GM18868 (cell line): ENCODE measurements at regions not wholly inside any gene's neighbourhood (a gene's known extent, or its start where the extent isn't known, plus 50 kb on each side); places are given as distances from the start of the nearest gene placed in this dataset.

Experiments
- ATAC-seq: cut with Tn5 transposase; IDR thresholded peaks from one replicate; pipeline ENCODE4 v1.9.1; 2021; ENCODE audit warnings: mild to moderate bottlenecking, moderate library complexity; ENCODE audit not compliant: unreplicated experiment

- ATAC-seq = no peak
These were observed 175.3 kb upstream of the B3GAT1 start for GRCh38 chr11:134587345-134587744.

DNA sequence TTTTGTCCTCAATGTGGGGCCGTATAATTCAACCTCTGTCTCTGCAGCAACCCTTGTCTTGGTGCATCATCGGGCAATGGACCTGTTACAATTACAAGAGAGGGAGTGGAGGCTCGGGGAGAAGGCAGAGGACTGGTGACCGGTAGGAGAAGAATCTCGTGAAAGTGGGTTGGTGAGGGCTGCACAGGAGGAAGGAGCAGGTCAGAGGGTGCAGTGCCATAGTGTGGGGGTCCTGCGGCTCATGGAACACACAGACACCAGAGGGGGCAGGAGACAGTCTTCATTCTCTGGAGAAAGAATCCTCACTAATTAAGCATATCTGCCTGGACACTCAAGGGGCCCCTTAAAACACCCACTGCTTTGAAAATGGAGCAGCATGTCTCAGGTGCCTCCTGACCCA, 174.7 kb upstream of the B3GAT1 start:
- ATAC-seq = no peak

DNA sequence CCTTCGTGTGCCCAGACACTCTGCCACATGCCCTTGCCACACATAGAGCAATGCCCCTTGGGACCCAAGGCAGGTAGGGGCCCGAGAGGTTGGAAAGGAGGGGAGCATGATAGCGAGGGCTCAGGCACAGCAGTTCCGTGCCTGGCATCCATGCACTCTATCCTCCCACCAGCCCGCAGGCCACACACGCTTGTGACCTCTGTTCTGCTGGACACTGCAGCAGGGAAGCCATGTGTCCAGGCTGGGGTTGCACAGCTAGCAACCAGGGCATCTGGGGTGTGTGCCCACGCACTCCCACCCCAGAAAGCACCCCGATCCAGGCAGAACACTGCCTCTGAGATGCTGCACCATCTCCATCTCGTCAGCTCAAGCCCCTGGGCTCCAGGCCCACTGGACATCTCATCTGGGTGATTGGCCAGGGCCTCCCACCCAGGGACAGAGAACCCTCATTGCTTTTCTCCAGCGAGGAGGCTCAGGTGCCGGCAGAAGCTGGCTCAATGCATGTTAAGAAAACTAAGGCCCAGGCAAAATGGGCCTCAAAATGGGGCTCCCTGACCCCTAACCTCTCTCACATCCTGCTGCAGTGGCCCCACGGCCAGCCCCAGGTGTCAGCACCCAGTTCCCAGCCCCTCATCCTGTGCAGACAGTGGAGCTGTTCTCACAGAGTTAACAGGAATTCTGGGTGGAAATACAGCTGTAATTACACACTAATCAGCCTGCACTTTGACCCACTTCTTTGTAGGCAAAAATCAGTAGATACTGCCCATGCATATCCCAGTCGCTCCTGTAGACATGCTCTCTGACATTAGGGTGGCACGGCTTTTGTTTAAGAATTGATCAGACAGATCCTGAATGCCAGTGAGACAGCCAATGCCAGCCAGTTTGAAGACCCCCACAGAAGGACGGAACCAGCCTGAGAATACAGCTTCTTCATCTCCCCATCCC, 173.9 kb upstream of the B3GAT1 start:
- no peak for ATAC-seq

GRCh38 chr11:134584706-134585445, 172.8 kb upstream of the B3GAT1 start:
- ATAC-seq = no peak

GRCh38 chr11:134584001-134584561, 172.0 kb upstream of the B3GAT1 start:
- no peak for ATAC-seq

DNA sequence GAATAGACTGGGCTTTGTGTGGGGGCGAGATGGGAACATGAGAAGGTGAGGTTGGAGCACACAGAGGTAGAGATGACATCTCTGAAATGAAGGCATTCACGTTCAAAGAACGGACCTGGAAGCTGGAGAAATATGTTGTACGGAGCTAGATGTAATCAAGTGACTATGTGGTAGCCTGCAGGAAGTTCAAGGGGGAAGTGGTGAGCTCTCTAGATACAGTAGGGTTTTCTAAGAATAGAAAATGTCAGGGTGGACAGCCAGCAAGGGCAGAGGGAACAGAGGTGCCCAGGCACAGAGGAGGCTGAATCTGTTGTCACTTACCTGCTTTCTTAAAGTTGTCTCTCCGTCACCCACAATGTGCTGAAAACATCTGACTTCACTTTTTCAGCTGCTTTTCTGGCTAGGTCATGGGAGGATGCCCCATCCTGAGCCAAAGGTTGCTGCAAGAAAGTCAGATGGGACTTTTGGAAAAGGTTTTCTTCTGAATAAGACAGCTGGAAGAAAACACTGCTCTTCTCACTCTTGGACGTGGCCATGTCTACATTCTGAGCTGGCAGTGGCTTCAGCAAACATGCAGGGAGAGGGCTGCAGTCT, 171.5 kb upstream of the B3GAT1 start:
- ATAC-seq = no peak

DNA sequence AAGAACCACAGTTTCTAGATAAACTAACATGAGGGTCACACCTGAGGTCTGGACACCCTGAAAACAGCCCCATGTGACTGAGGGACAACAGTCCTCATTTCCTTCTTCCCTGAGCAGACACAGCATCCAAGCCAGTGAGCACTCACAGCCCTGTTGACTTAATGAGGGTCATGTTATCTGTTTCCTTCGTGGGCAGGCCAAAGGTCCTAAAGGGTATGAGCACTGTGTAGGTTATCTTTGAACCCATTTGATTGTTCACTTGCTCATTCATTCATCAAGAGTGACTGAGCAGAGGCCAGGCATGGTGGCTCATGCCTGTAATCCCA, 170.7 kb upstream of the B3GAT1 start:
- no peak for ATAC-seq

DNA sequence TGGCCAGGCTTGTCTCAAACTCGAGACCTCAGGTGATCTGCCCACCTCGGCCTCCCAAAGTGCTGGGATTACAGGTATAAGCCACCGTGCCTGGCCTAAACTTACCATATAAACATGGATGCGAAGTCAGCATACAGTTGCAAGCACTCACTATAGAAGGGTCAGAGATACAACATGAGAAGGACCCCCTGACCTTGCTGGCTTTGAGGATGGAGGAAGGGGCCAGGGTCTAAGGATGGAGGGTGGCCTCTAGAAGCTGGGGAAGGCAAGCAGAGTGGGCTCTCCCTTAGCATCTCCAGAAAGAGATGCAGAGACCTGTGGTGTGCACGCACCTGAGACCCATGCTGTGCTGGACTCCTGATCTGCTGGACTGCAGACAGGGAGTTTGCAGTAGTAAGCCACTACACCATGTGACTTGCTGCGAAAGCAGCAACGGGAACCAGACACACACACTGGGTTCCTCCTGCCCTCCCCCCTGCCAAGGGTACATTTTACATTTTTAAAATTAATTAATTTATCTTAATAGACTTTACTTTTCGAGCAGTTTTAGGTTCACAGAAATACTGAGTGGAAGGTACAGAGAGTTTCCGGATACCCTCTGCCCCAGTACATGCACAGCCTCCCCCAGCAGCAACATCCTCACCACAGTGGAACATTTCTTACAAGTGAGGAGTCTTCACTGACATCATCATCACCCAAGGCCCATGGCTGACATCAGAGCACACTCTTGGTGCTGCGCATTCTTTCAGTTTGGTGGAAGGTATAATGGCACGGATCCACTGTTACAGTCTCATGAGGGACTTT, 170.1 kb upstream of the B3GAT1 start:
- no peak for ATAC-seq

- no peak for ATAC-seq
These were observed 169.1 kb upstream of the B3GAT1 start for GRCh38 chr11:134581121-134581626.

- no peak for ATAC-seq
These were observed 168.6 kb upstream of the B3GAT1 start for GRCh38 chr11:134580610-134580975.

DNA sequence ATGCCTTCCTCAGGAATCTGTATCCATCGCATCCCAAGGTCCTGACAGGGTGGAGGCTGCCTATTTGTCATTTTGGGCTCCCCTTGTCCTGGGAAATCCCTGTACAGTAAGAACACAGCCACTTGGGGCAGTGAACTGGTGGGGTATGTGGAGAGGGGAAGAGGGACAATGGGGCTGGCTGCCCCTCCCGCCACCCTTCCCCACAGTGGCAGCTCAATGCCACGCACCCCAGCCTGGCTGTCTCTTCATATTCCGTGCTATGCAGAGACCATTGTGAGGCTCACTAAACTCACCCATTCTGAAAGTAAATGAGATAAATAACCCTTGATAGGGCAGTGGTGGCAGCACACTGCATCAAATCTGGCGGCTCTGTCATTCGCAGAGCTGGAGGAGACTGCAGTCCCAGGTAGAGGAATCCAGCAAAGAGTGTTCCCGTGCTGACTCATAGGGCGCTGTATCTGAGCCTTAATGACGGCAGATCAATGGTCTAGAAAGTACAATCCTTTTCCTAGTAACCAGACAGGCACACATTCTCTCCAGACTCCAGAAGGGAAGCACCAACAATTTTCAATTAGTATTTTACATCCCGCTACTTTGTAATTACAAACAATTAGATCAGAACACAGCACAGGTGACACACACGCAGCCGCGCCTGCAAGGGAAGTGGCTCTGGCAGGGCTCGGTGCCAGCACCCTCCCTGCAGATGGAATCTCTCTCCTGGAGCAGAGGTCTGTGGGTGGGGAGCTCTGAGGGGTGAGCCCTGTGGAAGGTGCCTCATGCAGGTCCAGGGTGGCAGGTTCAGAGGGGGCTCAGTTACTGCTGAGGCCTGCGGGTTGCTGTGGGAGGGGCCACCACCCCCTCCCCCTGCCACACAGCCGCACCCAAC, 167.9 kb upstream of the B3GAT1 start:
- ATAC-seq = no peak

DNA sequence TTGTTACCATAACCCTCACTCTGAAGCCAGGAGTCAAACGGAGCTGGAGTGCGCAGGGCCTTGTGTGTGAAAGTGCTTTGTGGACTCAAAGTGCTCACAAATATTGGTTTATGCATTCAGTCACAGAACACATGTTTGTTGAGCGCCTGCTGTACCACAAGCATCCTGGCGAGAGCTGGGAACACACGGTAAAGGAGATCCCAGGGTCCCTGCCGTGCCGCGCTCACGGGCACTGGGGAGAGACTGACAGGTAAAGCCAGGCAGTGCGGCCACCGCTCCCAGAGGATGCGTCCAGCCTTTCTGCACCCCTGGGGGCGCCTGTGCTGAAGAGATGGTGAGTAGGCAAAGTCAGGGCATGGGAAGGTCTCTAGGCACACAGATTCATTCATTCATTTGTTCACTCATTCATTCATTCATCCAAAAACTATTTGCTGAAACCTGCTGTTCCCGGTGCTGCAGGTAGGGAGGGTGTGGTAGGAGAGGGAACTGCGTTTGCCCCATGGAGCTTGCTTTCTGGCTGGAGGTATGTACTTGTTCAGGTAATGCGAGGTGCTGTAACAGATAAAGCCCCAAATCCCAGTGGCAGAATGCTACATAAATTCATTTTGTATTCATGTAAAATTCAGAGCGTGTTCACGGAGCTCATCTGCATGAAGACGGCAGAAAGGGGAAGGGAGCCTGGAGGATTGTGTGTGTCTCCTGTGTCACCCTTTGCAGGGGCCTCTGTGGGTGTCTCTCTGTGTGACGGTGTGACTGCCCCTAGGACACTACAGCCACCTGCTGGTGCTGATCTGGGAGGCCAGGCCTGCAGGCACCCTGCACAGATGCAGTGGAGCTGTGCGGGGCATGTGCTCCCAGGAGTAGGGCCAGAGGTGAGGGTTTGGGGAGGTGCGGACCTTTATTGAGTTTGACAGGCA, 167.0 kb upstream of the B3GAT1 start:
- no peak for ATAC-seq

DNA sequence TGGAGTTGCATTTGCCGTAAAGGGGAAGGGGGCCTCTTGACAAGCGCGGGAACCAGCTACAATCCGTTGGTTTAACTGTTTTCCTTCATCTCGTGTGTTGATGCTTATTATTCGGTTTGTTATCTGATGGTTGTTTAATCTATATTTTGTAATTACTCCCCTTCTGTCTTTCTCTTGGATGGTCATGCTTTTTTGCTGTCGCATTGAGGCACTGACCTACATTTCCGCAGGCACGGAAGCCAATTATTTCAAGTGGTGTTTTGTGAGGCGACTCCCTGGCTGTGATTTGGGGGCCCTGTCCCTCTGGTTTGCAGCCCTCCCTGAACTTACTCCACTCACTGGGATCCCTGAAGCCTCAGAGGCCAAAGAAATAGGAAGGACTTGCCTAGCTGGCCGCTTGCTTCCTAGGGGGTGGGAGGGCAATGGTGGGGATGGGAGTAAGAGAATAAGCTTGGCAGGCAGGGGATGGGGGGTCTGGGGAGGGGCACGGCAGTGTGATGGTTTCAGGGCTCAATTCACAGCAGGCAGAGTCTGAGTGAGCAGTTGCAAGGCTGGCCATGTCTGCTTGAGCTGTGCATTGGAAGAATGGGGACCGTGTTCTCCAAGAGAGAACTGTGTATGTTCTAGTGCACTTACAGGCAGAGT, 165.8 kb upstream of the B3GAT1 start:
- ATAC-seq = no peak

GRCh38 chr11:134576721-134577171, 164.7 kb upstream of the B3GAT1 start:
- ATAC-seq = no peak

DNA sequence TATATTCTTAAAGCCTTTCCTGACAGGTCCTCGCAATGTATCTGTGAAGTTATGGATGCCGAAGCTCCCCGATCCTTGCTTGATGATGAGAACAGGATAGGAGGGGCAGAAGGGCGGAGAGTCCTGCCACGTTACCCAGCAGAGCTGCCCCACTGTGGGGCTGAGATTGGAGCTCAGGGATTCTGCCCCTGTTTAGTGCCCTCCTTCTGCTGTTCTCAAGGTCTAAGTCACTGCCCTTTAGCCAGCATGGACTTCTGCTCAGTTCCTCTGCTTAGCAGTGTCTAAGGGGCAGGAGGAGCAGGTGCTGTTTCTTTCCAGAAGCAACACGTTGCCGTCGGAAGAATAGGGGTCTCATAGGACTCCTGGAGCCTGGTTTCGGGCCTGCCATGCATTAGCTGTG, 164.2 kb upstream of the B3GAT1 start:
- no peak for ATAC-seq

DNA sequence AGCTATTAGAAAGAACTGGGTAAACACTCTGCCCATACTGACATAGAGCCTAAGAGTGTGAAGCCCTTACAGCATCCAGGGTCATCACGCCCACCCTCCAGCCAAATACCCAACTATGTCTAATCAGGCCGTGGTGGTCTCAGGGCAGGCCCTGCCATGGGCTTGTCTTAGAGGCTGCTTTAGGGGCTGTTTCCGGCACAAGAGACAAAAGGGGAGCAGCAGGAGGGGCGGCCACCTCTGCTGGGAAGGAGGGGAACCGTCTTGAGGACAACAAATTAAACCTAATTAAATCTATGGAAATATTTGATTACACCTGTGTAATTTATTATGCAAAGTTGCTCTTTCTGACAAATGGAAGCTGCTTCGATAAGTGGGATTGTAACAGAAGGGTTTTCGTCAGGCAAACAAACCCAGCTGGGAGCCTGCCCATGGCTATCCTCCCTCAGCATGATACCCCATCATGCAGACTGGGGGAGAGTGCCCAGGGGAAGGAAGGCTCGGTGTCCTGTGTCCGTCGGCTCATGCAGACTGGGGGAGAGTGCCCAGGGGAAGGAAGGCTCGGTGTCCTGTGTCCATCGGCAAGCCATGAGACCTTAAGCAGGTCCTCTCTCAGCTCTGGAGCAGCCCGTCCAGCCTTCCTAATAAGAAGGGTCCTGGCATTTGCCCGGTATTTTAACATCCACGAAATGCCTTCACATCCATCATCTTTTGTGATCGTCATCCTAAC, 163.6 kb upstream of the B3GAT1 start:
- no peak for ATAC-seq

GRCh38 chr11:134574947-134575346, 162.9 kb upstream of the B3GAT1 start:
- no peak for ATAC-seq
